ENCODE measurements at regions not wholly inside any gene's neighbourhood (a gene's known extent, or its start where the extent isn't known, plus 50 kb on each side); places are given as distances from the start of the nearest gene placed in this dataset.

- no peak overlapping the region for H2BK15ac ChIP-seq (ENCODE audit: low read length)
- H3K4me2 ChIP-seq (ENCODE audit: insufficient read depth in 1 of 2, low read depth in 2 of 2, low read length in 2 of 2): no peak overlapping the region
- H2AK5ac ChIP-seq (ENCODE audit: low read depth, low read length): no peak overlapping the region
- H4K91ac ChIP-seq (replicated peaks; ENCODE audit: insufficient read length, low read length): no peak overlapping the region
- no peak overlapping the region for H4K8ac ChIP-seq (ENCODE audit: extremely low read depth, insufficient read depth, low read length)
- no peak overlapping the region for H2AFZ ChIP-seq (ENCODE audit: low read length)
- 91% methylated on average over 8 of the region's 8 CpGs; no CpG with 5 or more reads in 1 of the 2 experiments for WGBS, 2 experiments (ENCODE audit: extremely low coverage in 1 of 2, insufficient coverage in 1 of 2, insufficient read length in 1 of 2, insufficient replicate concordance in 2 of 2, low coverage in 1 of 2, low lambda C conversion rate in 2 of 2, missing lambda C conversion rate in 1 of 2)
- POLR2A ChIA-PET (ENCODE audit: partially characterized antibody): interaction anchor here (1.3 kb wide), 1 partner anchor 8 kb away, joined by 3 read pairs; no protein-coding TSS in a partner anchor
- no peak overlapping the region for H2BK5ac ChIP-seq (ENCODE audit: low read depth, low read length)
- no peak overlapping the region for H2BK20ac ChIP-seq (ENCODE audit: low read length)
- H4K20me1 ChIP-seq (replicated peaks in 1 of 2; ENCODE audit: control insufficient read depth in 1 of 2, insufficient read depth in 2 of 2, low read length in 2 of 2): no peaks in the 10 kb centered on the region
- H4K5ac ChIP-seq (ENCODE audit: insufficient read length, low read depth, low read length): no peak overlapping the region
- H3K4ac ChIP-seq (replicated peaks; ENCODE audit: insufficient read length, low read depth, low read length): no peak overlapping the region
- H3K27ac ChIP-seq (ENCODE audit: low read depth, low read length): no peak overlapping the region
- no peak overlapping the region for H3K14ac ChIP-seq (ENCODE audit: insufficient read length)
- no peaks in the 10 kb centered on the region for H3K79me2 ChIP-seq (ENCODE audit: control insufficient read depth in 1 of 2, insufficient read depth in 2 of 2, low read length in 2 of 2)
- CTCF ChIA-PET (ENCODE audit: partially characterized antibody): interaction anchor here (0.6 to 4.7 kb wide), 8 partner anchors 11 to 333 kb away, joined by 3 to 22 read pairs (median 4); no protein-coding TSS in a partner anchor
- H3K23ac ChIP-seq (ENCODE audit: insufficient read length): no peak overlapping the region
- no peak overlapping the region for H3K18ac ChIP-seq (ENCODE audit: extremely low read depth, low read length)
- no peaks in the 10 kb centered on the region for H3K36me3 ChIP-seq (ENCODE audit: control insufficient read depth in 2 of 4, insufficient read depth in 4 of 4, low read length in 3 of 4)
- no peak for FAIRE-seq
- H3K4me1 ChIP-seq (replicated peaks in 1 of 4; ENCODE audit: control insufficient read depth in 3 of 4, insufficient read depth in 4 of 4, low read length in 3 of 4): no peaks in the 10 kb centered on the region; a peak in 1 of 7 replicates
- no peak overlapping the region for H3K56ac ChIP-seq (replicated peaks; ENCODE audit: insufficient read length, low read depth, low read length)
- no peaks in the 10 kb centered on the region for H3K9me3 ChIP-seq (ENCODE audit: insufficient read depth in 2 of 2, low read depth in 1 of 2, low read length in 1 of 2)
- H2BK12ac ChIP-seq (ENCODE audit: low read depth, low read length): no peak overlapping the region
- H3K79me1 ChIP-seq (ENCODE audit: low read depth, low read length): no peaks in the 10 kb centered on the region
- no peaks in the 10 kb centered on the region for H3K23me2 ChIP-seq (ENCODE audit: low read depth, low read length)
- DNase-seq (ENCODE audit: low read depth in 1 of 2, low spot score in 2 of 2): no peak
- H3K4me3 ChIP-seq (ENCODE audit: extremely low read depth in 1 of 4, insufficient read depth in 2 of 4, low read depth in 3 of 4, low read length in 4 of 4): no peak overlapping the region
- H3K9ac ChIP-seq (replicated peaks in 1 of 4; ENCODE audit: extremely low read depth in 1 of 4, low read depth in 3 of 4, low read length in 3 of 4): no peak overlapping the region
- no peaks in the 10 kb centered on the region for H3K27me3 ChIP-seq (replicated peaks in 1 of 4; ENCODE audit: control insufficient read depth in 3 of 4, extremely low read depth in 1 of 4, insufficient read depth in 3 of 4, low read length in 3 of 4)
- H2BK120ac ChIP-seq (replicated peaks; ENCODE audit: low read depth, low read length): no peak overlapping the region
- TF ChIP-seq SUZ12 (IDR thresholded peaks at IDR 0.05; ENCODE audit: low read length): no peak
- no peak for TF ChIP-seq CREB1 (IDR thresholded peaks at IDR 0.05)
- no peak for TF ChIP-seq RNF2 (IDR thresholded peaks at IDR 0.05; ENCODE audit: borderline replicate concordance, low read depth, low read length, missing control alignments, poor library complexity, severe bottlenecking)
- TF ChIP-seq KDM4A (IDR thresholded peaks at IDR 0.05; ENCODE audit: low read depth, low read length, severe bottlenecking): no peak
- no peak for TF ChIP-seq CBX8 (IDR thresholded peaks at IDR 0.05; ENCODE audit: borderline replicate concordance, low read depth, low read length)
- TF ChIP-seq CTCF (IDR thresholded peaks at IDR 0.05; ENCODE audit: control extremely low read depth in 1 of 3, insufficient read depth in 1 of 3, low read depth in 1 of 3, low read length in 3 of 3): no peak
- TF ChIP-seq POLR2A (IDR thresholded peaks at IDR 0.05; ENCODE audit: control extremely low read depth in 1 of 2, low read depth in 2 of 2, low read length in 2 of 2): no peak
- TF ChIP-seq, protein P1, sequence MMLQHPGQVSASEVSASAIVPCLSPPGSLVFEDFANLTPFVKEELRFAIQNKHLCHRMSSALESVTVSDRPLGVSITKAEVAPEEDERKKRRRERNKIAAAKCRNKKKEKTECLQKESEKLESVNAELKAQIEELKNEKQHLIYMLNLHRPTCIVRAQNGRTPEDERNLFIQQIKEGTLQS (IDR thresholded peaks at IDR 0.05; ENCODE audit: insufficient read depth, low read depth, low read length): no peak
- no peak for TF ChIP-seq BRCA1 (IDR thresholded peaks at IDR 0.05; ENCODE audit: low read depth, low read length)
- TF ChIP-seq GTF2F1 (IDR thresholded peaks at IDR 0.05; ENCODE audit: borderline replicate concordance, low read depth, low read length): no peak
Measured at GRCh38 chr2:71882236-71882946, 265.3 kb downstream of the CYP26B1 start.
